ENCODE measurements at regions not wholly inside any gene's neighbourhood (a gene's known extent, or its start where the extent isn't known, plus 50 kb on each side); places are given as distances from the start of the nearest gene placed in this dataset.

DNA sequence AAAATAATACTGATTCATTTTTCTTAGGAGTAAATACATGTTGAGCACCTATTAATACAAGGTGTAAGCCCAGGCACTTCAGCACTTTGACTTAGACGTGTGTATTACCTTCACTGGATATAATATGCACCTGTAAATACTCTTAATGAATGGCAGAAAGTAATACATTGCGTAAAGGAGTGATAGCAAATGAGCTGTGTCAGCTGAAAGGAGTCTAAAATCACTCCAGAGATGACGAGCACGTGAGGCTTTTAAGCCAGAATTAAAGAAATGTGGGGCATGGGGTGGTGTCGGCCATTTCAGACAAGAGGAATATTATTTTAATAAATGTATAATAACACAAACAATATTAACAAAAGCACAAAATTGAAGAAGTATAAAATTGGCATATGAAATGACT lies 722.7 kb downstream of the EPHA4 start:
- TF ChIP-seq, protein P1, sequence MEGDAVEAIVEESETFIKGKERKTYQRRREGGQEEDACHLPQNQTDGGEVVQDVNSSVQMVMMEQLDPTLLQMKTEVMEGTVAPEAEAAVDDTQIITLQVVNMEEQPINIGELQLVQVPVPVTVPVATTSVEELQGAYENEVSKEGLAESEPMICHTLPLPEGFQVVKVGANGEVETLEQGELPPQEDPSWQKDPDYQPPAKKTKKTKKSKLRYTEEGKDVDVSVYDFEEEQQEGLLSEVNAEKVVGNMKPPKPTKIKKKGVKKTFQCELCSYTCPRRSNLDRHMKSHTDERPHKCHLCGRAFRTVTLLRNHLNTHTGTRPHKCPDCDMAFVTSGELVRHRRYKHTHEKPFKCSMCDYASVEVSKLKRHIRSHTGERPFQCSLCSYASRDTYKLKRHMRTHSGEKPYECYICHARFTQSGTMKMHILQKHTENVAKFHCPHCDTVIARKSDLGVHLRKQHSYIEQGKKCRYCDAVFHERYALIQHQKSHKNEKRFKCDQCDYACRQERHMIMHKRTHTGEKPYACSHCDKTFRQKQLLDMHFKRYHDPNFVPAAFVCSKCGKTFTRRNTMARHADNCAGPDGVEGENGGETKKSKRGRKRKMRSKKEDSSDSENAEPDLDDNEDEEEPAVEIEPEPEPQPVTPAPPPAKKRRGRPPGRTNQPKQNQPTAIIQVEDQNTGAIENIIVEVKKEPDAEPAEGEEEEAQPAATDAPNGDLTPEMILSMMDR (IDR thresholded peaks at IDR 0.05; ENCODE audit: poor library complexity), result no peak
- no peak for TF ChIP-seq EZH2 (IDR thresholded peaks at IDR 0.05; ENCODE audit: borderline replicate concordance)
- no peak for TF ChIP-seq EZH2phosphoT487 (IDR thresholded peaks at IDR 0.05; ENCODE audit: low read depth, severe bottlenecking, unreplicated experiment)

All from hepatocyte (in vitro differentiated cells).